ENCODE measurements at regions not wholly inside any gene's neighbourhood (a gene's known extent, or its start where the extent isn't known, plus 50 kb on each side); places are given as distances from the start of the nearest gene placed in this dataset.

DNA sequence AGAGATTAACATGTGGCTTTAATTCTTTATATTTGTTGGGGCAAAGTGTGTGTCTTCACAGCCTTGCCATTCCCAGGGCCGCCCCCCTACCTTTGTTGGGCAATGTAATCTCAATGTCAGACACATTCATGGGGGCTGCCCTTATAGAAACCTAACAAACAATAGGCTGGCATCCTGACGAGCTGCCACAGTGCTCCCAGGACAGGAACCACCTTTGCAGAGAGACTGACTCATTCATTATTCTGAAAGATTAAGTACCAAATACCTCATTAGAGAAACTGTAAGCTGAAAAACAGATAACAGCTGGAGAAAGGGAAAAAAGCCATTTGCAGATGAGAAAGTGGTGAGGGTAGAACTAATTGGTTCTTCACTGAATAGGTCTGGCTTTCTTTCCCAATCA is 1587.5 kb upstream of the PIK3C3 start:
- H3K4me3 ChIP-seq (ENCODE audit: low read depth, low read length): no peak overlapping the region
- no peak for DNase-seq (ENCODE audit: low read depth)
- TF ChIP-seq, protein P1, sequence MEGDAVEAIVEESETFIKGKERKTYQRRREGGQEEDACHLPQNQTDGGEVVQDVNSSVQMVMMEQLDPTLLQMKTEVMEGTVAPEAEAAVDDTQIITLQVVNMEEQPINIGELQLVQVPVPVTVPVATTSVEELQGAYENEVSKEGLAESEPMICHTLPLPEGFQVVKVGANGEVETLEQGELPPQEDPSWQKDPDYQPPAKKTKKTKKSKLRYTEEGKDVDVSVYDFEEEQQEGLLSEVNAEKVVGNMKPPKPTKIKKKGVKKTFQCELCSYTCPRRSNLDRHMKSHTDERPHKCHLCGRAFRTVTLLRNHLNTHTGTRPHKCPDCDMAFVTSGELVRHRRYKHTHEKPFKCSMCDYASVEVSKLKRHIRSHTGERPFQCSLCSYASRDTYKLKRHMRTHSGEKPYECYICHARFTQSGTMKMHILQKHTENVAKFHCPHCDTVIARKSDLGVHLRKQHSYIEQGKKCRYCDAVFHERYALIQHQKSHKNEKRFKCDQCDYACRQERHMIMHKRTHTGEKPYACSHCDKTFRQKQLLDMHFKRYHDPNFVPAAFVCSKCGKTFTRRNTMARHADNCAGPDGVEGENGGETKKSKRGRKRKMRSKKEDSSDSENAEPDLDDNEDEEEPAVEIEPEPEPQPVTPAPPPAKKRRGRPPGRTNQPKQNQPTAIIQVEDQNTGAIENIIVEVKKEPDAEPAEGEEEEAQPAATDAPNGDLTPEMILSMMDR (IDR thresholded peaks at IDR 0.05; ENCODE audit: low read depth, low read length): no peak
- TF ChIP-seq POLR2A (IDR thresholded peaks at IDR 0.05; ENCODE audit: extremely low read depth, insufficient read length) (no peak), MYC (IDR thresholded peaks at IDR 0.05; ENCODE audit: low read depth, low read length) (no peak)
- TF ChIP-seq, protein P2, sequence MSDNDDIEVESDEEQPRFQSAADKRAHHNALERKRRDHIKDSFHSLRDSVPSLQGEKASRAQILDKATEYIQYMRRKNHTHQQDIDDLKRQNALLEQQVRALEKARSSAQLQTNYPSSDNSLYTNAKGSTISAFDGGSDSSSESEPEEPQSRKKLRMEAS (IDR thresholded peaks at IDR 0.05; ENCODE audit: low read depth, low read length): no peak

DNA sequence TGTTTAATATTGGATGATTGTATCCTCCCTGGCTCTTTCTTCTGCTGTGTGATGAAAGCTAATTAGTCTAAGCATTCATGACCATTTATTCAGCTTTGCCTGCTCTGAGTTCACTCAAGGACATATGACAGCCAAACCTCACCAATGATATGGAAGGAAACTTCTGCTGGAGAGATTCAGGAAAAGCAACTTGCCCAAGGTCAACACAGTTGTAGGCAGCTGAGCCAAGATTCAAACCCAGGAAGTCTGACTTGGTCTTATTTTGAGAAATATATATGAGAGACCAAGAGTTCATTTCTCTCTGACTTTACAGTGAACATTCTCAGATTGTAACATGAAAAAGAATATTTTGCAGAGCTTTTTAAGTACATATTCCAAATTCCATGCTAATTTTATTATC is 1588.5 kb upstream of the PIK3C3 start:
- DNase-seq (ENCODE audit: low read depth): no peak
- H3K4me3 ChIP-seq (ENCODE audit: low read depth, low read length): no peak overlapping the region
- TF ChIP-seq POLR2A (IDR thresholded peaks at IDR 0.05; ENCODE audit: extremely low read depth, insufficient read length): no peak
- TF ChIP-seq MYC (IDR thresholded peaks at IDR 0.05; ENCODE audit: low read depth, low read length): no peak
- TF ChIP-seq, protein P1 (IDR thresholded peaks at IDR 0.05; ENCODE audit: low read depth, low read length): no peak
- TF ChIP-seq, protein P2 (IDR thresholded peaks at IDR 0.05; ENCODE audit: low read depth, low read length): no peak

DNA sequence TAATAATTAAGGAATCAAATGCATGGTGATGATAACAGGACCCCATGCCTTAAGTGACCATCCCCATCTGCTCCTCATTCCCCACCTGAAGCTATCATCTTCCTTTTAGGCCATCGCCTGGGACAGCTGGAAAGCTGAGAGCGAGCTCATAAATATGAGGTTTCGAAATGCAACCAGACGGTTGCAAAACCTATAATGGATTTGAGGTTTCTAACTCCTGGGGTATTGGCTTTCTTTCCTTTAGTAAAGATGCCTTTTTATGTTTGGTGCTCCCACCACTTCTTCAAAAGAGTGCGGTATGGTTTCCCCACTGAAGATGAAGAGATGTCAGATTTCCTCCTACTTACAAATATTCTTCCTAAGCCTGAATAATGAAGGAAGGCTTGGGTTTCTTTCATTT is 1589.5 kb upstream of the PIK3C3 start:
- DNase-seq (ENCODE audit: low read depth): peak; percentile 43

DNA sequence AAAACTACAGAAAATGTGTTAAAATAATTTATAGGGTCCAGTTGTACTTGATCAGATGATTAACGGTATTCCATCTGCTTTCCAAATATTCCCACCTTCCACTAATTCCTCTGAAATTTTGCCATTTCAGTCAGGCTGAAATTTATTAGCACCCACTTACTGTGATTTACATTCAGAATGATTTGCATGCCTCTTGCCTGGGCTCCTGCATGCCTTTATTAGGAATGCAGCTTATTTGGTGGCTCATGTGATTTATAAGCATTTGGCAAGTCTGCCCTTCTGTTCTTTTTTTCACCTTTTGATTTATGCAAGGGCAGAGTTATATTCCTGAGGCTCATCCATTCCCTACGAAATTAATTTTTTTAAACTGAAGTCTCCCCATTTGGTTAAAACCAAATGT is 1594.5 kb upstream of the PIK3C3 start:
- no peak for DNase-seq (ENCODE audit: low read depth)
- TF ChIP-seq POLR2A (IDR thresholded peaks at IDR 0.05; ENCODE audit: extremely low read depth, insufficient read length): no peak
- no peak for TF ChIP-seq MYC (IDR thresholded peaks at IDR 0.05; ENCODE audit: low read depth, low read length)
- TF ChIP-seq, protein P1 (IDR thresholded peaks at IDR 0.05; ENCODE audit: low read depth, low read length): no peak
- TF ChIP-seq, protein P2 (IDR thresholded peaks at IDR 0.05; ENCODE audit: low read depth, low read length): no peak
- H3K4me3 ChIP-seq (ENCODE audit: low read depth, low read length): no peak overlapping the region

More for the DNA sequence above, 1589.5 kb upstream of the PIK3C3 start:
- TF ChIP-seq, protein P1 (IDR thresholded peaks at IDR 0.05; ENCODE audit: low read depth, low read length): no peak
- TF ChIP-seq, protein P2 (IDR thresholded peaks at IDR 0.05; ENCODE audit: low read depth, low read length): no peak
- no peak for TF ChIP-seq MYC (IDR thresholded peaks at IDR 0.05; ENCODE audit: low read depth, low read length)
- TF ChIP-seq POLR2A (IDR thresholded peaks at IDR 0.05; ENCODE audit: extremely low read depth, insufficient read length): no peak
- H3K4me3 ChIP-seq (ENCODE audit: low read depth, low read length): no peak overlapping the region

DNA sequence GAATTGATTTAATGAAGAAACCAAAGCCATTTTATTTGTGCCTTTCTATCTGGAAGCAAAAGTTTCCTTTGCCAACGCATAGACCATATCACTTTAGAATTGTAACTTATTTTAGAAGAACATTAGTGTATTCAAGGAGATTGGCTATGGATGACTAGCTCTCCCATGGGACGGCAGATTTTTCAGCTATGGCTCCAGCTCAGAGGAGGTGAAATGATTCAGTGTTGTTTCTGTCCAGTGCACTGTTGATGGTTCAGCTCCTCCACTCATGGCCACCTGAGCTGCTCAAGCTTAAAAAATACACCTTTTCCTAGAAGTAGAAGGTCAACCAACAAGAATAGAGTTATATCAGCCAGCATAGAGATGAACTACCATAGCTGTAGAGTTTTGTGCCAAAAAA is 1597.5 kb upstream of the PIK3C3 start:
- H3K4me3 ChIP-seq (ENCODE audit: low read depth, low read length): no peak overlapping the region
- TF ChIP-seq, protein P1 (IDR thresholded peaks at IDR 0.05; ENCODE audit: low read depth, low read length): no peak
- no peak for TF ChIP-seq MYC (IDR thresholded peaks at IDR 0.05; ENCODE audit: low read depth, low read length)
- TF ChIP-seq, protein P2 (IDR thresholded peaks at IDR 0.05; ENCODE audit: low read depth, low read length): no peak
- TF ChIP-seq POLR2A (IDR thresholded peaks at IDR 0.05; ENCODE audit: extremely low read depth, insufficient read length): no peak
- no peak for DNase-seq (ENCODE audit: low read depth)

DNA sequence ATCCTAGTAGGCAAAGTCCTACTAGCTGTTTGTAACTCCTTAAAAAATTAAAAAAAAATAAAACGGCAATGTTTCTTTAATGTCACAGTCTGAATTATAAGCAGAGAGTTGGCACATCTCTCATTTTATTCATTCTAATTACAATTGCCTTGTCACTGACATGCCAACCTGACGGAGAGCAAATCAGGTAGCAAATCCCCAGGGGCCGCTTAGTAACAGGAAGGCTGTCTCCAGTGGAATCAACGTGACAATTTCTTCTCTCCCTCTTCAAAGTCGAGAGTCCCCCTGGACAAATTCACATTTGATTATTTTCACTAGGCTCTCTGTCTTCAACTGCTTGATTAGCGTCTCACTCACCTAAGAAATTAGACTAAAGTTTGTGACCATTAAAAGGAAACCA is 1598.9 kb upstream of the PIK3C3 start:
- TF ChIP-seq MYC (IDR thresholded peaks at IDR 0.05; ENCODE audit: low read depth, low read length) (no peak), POLR2A (IDR thresholded peaks at IDR 0.05; ENCODE audit: extremely low read depth, insufficient read length) (no peak)
- TF ChIP-seq, protein P2 (IDR thresholded peaks at IDR 0.05; ENCODE audit: low read depth, low read length): no peak
- TF ChIP-seq, protein P1 (IDR thresholded peaks at IDR 0.05; ENCODE audit: low read depth, low read length): no peak
- H3K4me3 ChIP-seq (ENCODE audit: low read depth, low read length): no peak overlapping the region
- DNase-seq (ENCODE audit: low read depth): no peak
